Thoracic aorta (tissue), 2 donors: ENCODE measurements at regions not wholly inside any gene's neighbourhood (a gene's known extent, or its start where the extent isn't known, plus 50 kb on each side); places are given as distances from the start of the nearest gene placed in this dataset.

Source experiments
- ATAC-seq: fragments of 150-250 bp; one replicate; pipeline ENCODE4 v1.8.0; 2017; ENCODE audit warnings: low read depth; ENCODE audit not compliant: insufficient number of reproducible peaks, low FRiP score
- DNase-seq: peaks from one replicate; pipeline ENCODE4 v3.0.0-alpha.2; 2020; ENCODE audit warnings: low spot score
- H3K27ac ChIP-seq, 2 donors: fragments of 200-600 bp; sonication (generic); 1 replicate in 1 of 2; 2 replicates in 1 of 2; pipeline ENCODE4 v1.5.1; 2016; ENCODE audit warnings: mild to moderate bottlenecking in 2 of 2, moderate library complexity in 2 of 2
- H3K27me3 ChIP-seq: fragments of 200-600 bp; sonication (generic); replicated peaks from 2 replicates; pipeline ENCODE4 v1.6.0; 2016; ENCODE audit warnings: mild to moderate bottlenecking; ENCODE audit not compliant: insufficient read depth
- H3K36me3 ChIP-seq: fragments of 200-600 bp; sonication (generic); one replicate; pipeline ENCODE4 v1.5.1; 2016
- H3K4me1 ChIP-seq, 2 donors: fragments of 200-600 bp; sonication (generic); 1 replicate in 1 of 2; 2 replicates in 1 of 2; pipeline versions ENCODE4 v1.5.1 to v1.6.0; 2016; ENCODE audit warnings: low read depth in 2 of 2, mild to moderate bottlenecking in 1 of 2; ENCODE audit not compliant: control insufficient read depth in 1 of 2
- H3K4me3 ChIP-seq: fragments of 200-600 bp; sonication (generic); 2 replicates; pipeline ENCODE4 v1.5.1; 2016; ENCODE audit warnings: mild to moderate bottlenecking
- H3K9me3 ChIP-seq: fragments of 200-600 bp; sonication (generic); 2 replicates; pipeline ENCODE4 v1.5.1; 2016
- CTCF ChIP-seq: fragments of 200-600 bp; sonication (generic); IDR thresholded peaks from one replicate; pipeline ENCODE4 v1.5.1; 2019; ENCODE audit warnings: antibody characterized with exemption

- H3K4me1 ChIP-seq = no peaks in the 10 kb centered on the region
- no peak overlapping the region for H3K4me3 ChIP-seq
- no peaks in the 10 kb centered on the region for H3K27me3 ChIP-seq
- no peaks in the 10 kb centered on the region for H3K36me3 ChIP-seq
- TF ChIP-seq CTCF = no peak
- ATAC-seq (no peak), DNase-seq (no peak)
- no peaks in the 10 kb centered on the region for H3K9me3 ChIP-seq
- H3K27ac ChIP-seq = no peak overlapping the region
These were observed 66.7 kb upstream of the GJB5 start for GRCh38 chr1:34688006-34688741.

GRCh38 chr1:34690269-34690668 lies 64.6 kb upstream of the GJB5 start:
- no peak for ATAC-seq
- Histone ChIP-seq H3K9me3 (no peaks in the 10 kb centered on the region), H3K36me3 (no peaks in the 10 kb centered on the region), H3K4me1 (no peaks in the 10 kb centered on the region), H3K4me3 (no peak overlapping the region), H3K27me3 (no peaks in the 10 kb centered on the region), H3K27ac (no peak overlapping the region)
- no peak for TF ChIP-seq CTCF
- no peak for DNase-seq

GRCh38 chr1:34693081-34693480 lies 61.8 kb upstream of the GJB5 start:
- Histone ChIP-seq H3K36me3 (no peaks in the 10 kb centered on the region), H3K4me1 (no peaks in the 10 kb centered on the region), H3K4me3 (no peak overlapping the region), H3K27me3 (no peaks in the 10 kb centered on the region), H3K9me3 (no peaks in the 10 kb centered on the region), H3K27ac (no peak overlapping the region)
- ATAC-seq = no peak
- no peak for TF ChIP-seq CTCF
- DNase-seq = no peak

GRCh38 chr1:34694383-34694782 lies 60.5 kb upstream of the GJB5 start:
- ATAC-seq = no peak
- no peak for DNase-seq

GRCh38 chr1:34695580-34695979 lies 59.3 kb upstream of the GJB5 start:
- DNase-seq (no peak), ATAC-seq (no peak)
- Histone ChIP-seq H3K36me3 (no peaks in the 10 kb centered on the region), H3K9me3 (no peaks in the 10 kb centered on the region), H3K27me3 (no peaks in the 10 kb centered on the region), H3K4me3 (no peak overlapping the region), H3K4me1 (no peaks in the 10 kb centered on the region), H3K27ac (no peak overlapping the region)
- TF ChIP-seq CTCF = no peak

More at GRCh38 chr1:34694383-34694782, 60.5 kb upstream of the GJB5 start:
- no peaks in the 10 kb centered on the region for H3K9me3 ChIP-seq
- H3K4me1 ChIP-seq = no peaks in the 10 kb centered on the region
- no peak for TF ChIP-seq CTCF
- no peaks in the 10 kb centered on the region for H3K27me3 ChIP-seq
- H3K27ac ChIP-seq = no peak overlapping the region
- H3K36me3 ChIP-seq = no peaks in the 10 kb centered on the region
- no peak overlapping the region for H3K4me3 ChIP-seq
